OCI-LY3 (cell line): ENCODE measurements at regions not wholly inside any gene's neighbourhood (a gene's known extent, or its start where the extent isn't known, plus 50 kb on each side); places are given as distances from the start of the nearest gene placed in this dataset.
A peak's percentile ranks its signal among the peaks of the same experiment; 100 is the strongest.

Experiments used
- H2AFZ ChIP-seq: fragments of 200-600, 300-600 bp; shearing (Covaris generic); 2 replicates; pipeline ENCODE4 v1.6.0; 2014; ENCODE audit warnings: antibody characterized with exemption, low read depth, low read length
- H3K27ac ChIP-seq: fragments of 200-600, 300-600 bp; sonication (generic); 2 replicates; pipeline ENCODE4 v1.5.1; 2014; ENCODE audit warnings: mild to moderate bottlenecking, low read length, moderate library complexity, mixed read lengths
- H3K27me3 ChIP-seq: fragments of 200-600, 300-600 bp; sonication (generic); 2 replicates; pipeline ENCODE4 v1.6.1; 2014; ENCODE audit warnings: low read depth, low read length, mixed read lengths
- H3K36me3 ChIP-seq: fragments of 200-600, 300-600 bp; sonication (generic); replicated peaks from 2 replicates; pipeline ENCODE3; 2014; ENCODE audit warnings: low read depth, low read length, mixed read lengths
- H3K4me1 ChIP-seq: fragments of 300-600, 200-600 bp; sonication (generic); 2 replicates; pipeline ENCODE4 v1.6.1; 2014; ENCODE audit warnings: low read length, mixed read lengths
- H3K4me2 ChIP-seq: fragments of 200-600, 300-600 bp; sonication (generic); 2 replicates; pipeline ENCODE4 v1.6.1; 2014; ENCODE audit warnings: low read length, mixed read lengths
- H3K4me3 ChIP-seq: fragments of 300-600, 200-600 bp; sonication (generic); 2 replicates; pipeline ENCODE4 v1.5.1; 2014; ENCODE audit warnings: antibody characterized with exemption, mild to moderate bottlenecking, low read length, moderate library complexity
- H3K79me2 ChIP-seq: fragments of 300-600, 200-600 bp; shearing (Covaris generic); 2 replicates; pipeline ENCODE4 v1.6.1; 2014; ENCODE audit warnings: mild to moderate bottlenecking, low read length, mixed read lengths
- H3K9ac ChIP-seq: fragments of 300-600, 200-600 bp; shearing (Covaris generic); 2 replicates; pipeline ENCODE4 v1.6.0; 2014; ENCODE audit warnings: mild to moderate bottlenecking, low read length, moderate library complexity
- H3K9me3 ChIP-seq: fragments of 200-600, 300-600 bp; shearing (Covaris generic); 2 replicates; pipeline ENCODE4 v1.6.1; 2014; ENCODE audit warnings: low read length, mixed read lengths; ENCODE audit not compliant: insufficient read depth
- H4K20me1 ChIP-seq: fragments of 200-600, 300-600 bp; sonication (generic); 2 replicates; pipeline ENCODE4 v1.6.1; 2016; ENCODE audit warnings: low read length, mixed read lengths; ENCODE audit not compliant: insufficient read depth
- EZH2phosphoT487 ChIP-seq: fragments of 200-600 bp; shearing (Covaris generic); IDR thresholded peaks from 2 replicates; pipeline ENCODE4 v1.6.1; 2018; ENCODE audit warnings: antibody characterized with exemption, mixed run types, low read depth
- TF ChIP-seq, protein P1 (sequence below): fragments of 200-600, 300-600 bp; sonication (generic); IDR thresholded peaks from 2 replicates; pipeline ENCODE4 v1.5.1; 2014; ENCODE audit warnings: antibody characterized with exemption, low read length, low read depth

GRCh38 chr16:48687421-48688038 is 77.5 kb upstream of the N4BP1 start:
- H2AFZ ChIP-seq: no peak overlapping the region
- H3K36me3 ChIP-seq: no peaks in the 10 kb centered on the region
- peaks cover 32% of the 10 kb centered on the region; the same call in 1 of the 2 replicates for H3K27me3 ChIP-seq
- H3K4me1 ChIP-seq: no peaks in the 10 kb centered on the region
- TF ChIP-seq, protein P1, sequence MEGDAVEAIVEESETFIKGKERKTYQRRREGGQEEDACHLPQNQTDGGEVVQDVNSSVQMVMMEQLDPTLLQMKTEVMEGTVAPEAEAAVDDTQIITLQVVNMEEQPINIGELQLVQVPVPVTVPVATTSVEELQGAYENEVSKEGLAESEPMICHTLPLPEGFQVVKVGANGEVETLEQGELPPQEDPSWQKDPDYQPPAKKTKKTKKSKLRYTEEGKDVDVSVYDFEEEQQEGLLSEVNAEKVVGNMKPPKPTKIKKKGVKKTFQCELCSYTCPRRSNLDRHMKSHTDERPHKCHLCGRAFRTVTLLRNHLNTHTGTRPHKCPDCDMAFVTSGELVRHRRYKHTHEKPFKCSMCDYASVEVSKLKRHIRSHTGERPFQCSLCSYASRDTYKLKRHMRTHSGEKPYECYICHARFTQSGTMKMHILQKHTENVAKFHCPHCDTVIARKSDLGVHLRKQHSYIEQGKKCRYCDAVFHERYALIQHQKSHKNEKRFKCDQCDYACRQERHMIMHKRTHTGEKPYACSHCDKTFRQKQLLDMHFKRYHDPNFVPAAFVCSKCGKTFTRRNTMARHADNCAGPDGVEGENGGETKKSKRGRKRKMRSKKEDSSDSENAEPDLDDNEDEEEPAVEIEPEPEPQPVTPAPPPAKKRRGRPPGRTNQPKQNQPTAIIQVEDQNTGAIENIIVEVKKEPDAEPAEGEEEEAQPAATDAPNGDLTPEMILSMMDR: peak; percentile 81
- no peak for TF ChIP-seq EZH2phosphoT487
- no peak overlapping the region for H3K4me3 ChIP-seq
- H3K9ac ChIP-seq: no peak overlapping the region
- H3K4me2 ChIP-seq: no peak overlapping the region
- H3K27ac ChIP-seq: no peak overlapping the region
- no peaks in the 10 kb centered on the region for H3K9me3 ChIP-seq
- H4K20me1 ChIP-seq: no peaks in the 10 kb centered on the region
- no peaks in the 10 kb centered on the region for H3K79me2 ChIP-seq

GRCh38 chr16:48684148-48684547 is 74.2 kb upstream of the N4BP1 start:
- Histone ChIP-seq H3K4me2 (no peak overlapping the region), H3K27me3 (peaks cover 32% of the 10 kb centered on the region; the same call in 1 of the 2 replicates), H3K4me1 (no peaks in the 10 kb centered on the region), H3K27ac (no peak overlapping the region), H4K20me1 (no peaks in the 10 kb centered on the region), H2AFZ (no peak overlapping the region), H3K9ac (no peak overlapping the region), H3K36me3 (no peaks in the 10 kb centered on the region), H3K9me3 (no peaks in the 10 kb centered on the region), H3K4me3 (no peak overlapping the region), H3K79me2 (no peaks in the 10 kb centered on the region)
- TF ChIP-seq, protein P1: no peak
- TF ChIP-seq EZH2phosphoT487: no peak

- no peak overlapping the region for H3K4me2 ChIP-seq
- no peak overlapping the region for H3K4me3 ChIP-seq
- H4K20me1 ChIP-seq: no peaks in the 10 kb centered on the region
- no peaks in the 10 kb centered on the region for H3K36me3 ChIP-seq
- no peaks in the 10 kb centered on the region for H3K4me1 ChIP-seq
- no peak overlapping the region for H2AFZ ChIP-seq
- H3K9me3 ChIP-seq: no peaks in the 10 kb centered on the region
- no peak overlapping the region for H3K9ac ChIP-seq
- H3K79me2 ChIP-seq: no peaks in the 10 kb centered on the region
- no peak for TF ChIP-seq EZH2phosphoT487
- TF ChIP-seq, protein P1: no peak
- H3K27ac ChIP-seq: no peak overlapping the region
- peaks cover 35% of the 10 kb centered on the region; the same call in 1 of the 2 replicates for H3K27me3 ChIP-seq
Measured at GRCh38 chr16:48682971-48683370, 73.0 kb upstream of the N4BP1 start.

- Histone ChIP-seq H4K20me1 (no peaks in the 10 kb centered on the region), H3K4me3 (no peak overlapping the region), H3K4me1 (no peaks in the 10 kb centered on the region), H3K9ac (no peak overlapping the region), H2AFZ (no peak overlapping the region), H3K79me2 (no peaks in the 10 kb centered on the region), H3K4me2 (no peak overlapping the region), H3K9me3 (no peaks in the 10 kb centered on the region), H3K27me3 (peaks cover 32% of the 10 kb centered on the region; the same call in 1 of the 2 replicates), H3K36me3 (no peaks in the 10 kb centered on the region), H3K27ac (no peak overlapping the region)
- TF ChIP-seq, protein P1: 0 out of 2 replicates have a peak, but pooled peaks have one; percentile 5
- TF ChIP-seq EZH2phosphoT487: no peak
Measured at GRCh38 chr16:48681520-48681919, 71.5 kb upstream of the N4BP1 start.
